Glutamatergic neuron (in vitro differentiated cells): ENCODE measurements at regions not wholly inside any gene's neighbourhood (a gene's known extent, or its start where the extent isn't known, plus 50 kb on each side); places are given as distances from the start of the nearest gene placed in this dataset.

ENCODE experiments used
- DNase-seq: peaks from one replicate; pipeline ENCODE4 v3.0.0; 2022
- H3K27ac Mint-ChIP-seq: one replicate; pipeline ENCODE4 v1.8.0; 2020; ENCODE audit warnings: mild to moderate bottlenecking, mixed read lengths, inconsistent platforms; ENCODE audit not compliant: unreplicated experiment
- H3K27me3 Mint-ChIP-seq: one replicate; pipeline ENCODE4 v1.8.0; 2020; ENCODE audit warnings: mild to moderate bottlenecking, moderate library complexity, mixed read lengths, inconsistent platforms; ENCODE audit not compliant: unreplicated experiment
- H3K36me3 Mint-ChIP-seq: one replicate; pipeline ENCODE4 v1.8.0; 2020; ENCODE audit warnings: mild to moderate bottlenecking, mixed read lengths, inconsistent platforms; ENCODE audit not compliant: unreplicated experiment
- H3K4me1 Mint-ChIP-seq: one replicate; pipeline ENCODE4 v1.8.0; 2020; ENCODE audit warnings: mild to moderate bottlenecking, low read depth, mixed read lengths, inconsistent platforms; ENCODE audit not compliant: unreplicated experiment
- H3K4me3 Mint-ChIP-seq: one replicate; pipeline ENCODE4 v1.8.0; 2020; ENCODE audit warnings: mild to moderate bottlenecking, mixed read lengths, inconsistent platforms; ENCODE audit not compliant: unreplicated experiment
- H3K9me3 Mint-ChIP-seq: one replicate; pipeline ENCODE4 v1.8.0; 2020; ENCODE audit warnings: mild to moderate bottlenecking, moderate library complexity, mixed read lengths, inconsistent platforms; ENCODE audit not compliant: unreplicated experiment
- CTCF ChIP-seq: fragments of 200-600 bp; sonication (generic); IDR thresholded peaks from one replicate; pipeline ENCODE4 v1.5.0; 2021; ENCODE audit not compliant: partially characterized antibody, unreplicated experiment

GRCh38 chr13:106702505-106702904 is 134.6 kb upstream of the ARGLU1 start:
- Mint-ChIP-seq H3K27ac (no peak overlapping the region), H3K36me3 (no peaks in the 10 kb centered on the region), H3K4me3 (no peak overlapping the region), H3K4me1 (peaks cover 8% of the 10 kb centered on the region), H3K27me3 (peaks cover 3% of the 10 kb centered on the region), H3K9me3 (peaks cover 2% of the 10 kb centered on the region)
- DNase-seq = no peak
- no peak for TF ChIP-seq CTCF

GRCh38 chr13:106701771-106702341 is 133.9 kb upstream of the ARGLU1 start:
- Mint-ChIP-seq H3K27ac (no peak overlapping the region), H3K4me3 (no peak overlapping the region), H3K9me3 (peaks cover 2% of the 10 kb centered on the region), H3K4me1 (peaks cover 8% of the 10 kb centered on the region), H3K27me3 (peaks cover 3% of the 10 kb centered on the region), H3K36me3 (no peaks in the 10 kb centered on the region)
- DNase-seq = no peak
- no peak for TF ChIP-seq CTCF

GRCh38 chr13:106700439-106700838 is 132.5 kb upstream of the ARGLU1 start:
- Mint-ChIP-seq H3K9me3 (peaks cover 2% of the 10 kb centered on the region), H3K36me3 (no peaks in the 10 kb centered on the region), H3K27me3 (peaks cover 3% of the 10 kb centered on the region), H3K4me1 (peaks cover 8% of the 10 kb centered on the region), H3K27ac (no peak overlapping the region), H3K4me3 (no peak overlapping the region)
- no peak for TF ChIP-seq CTCF
- DNase-seq = no peak

GRCh38 chr13:106700007-106700406 is 132.1 kb upstream of the ARGLU1 start:
- Mint-ChIP-seq H3K27ac (no peak overlapping the region), H3K4me3 (no peak overlapping the region), H3K9me3 (peaks cover 2% of the 10 kb centered on the region), H3K36me3 (no peaks in the 10 kb centered on the region), H3K27me3 (peaks cover 3% of the 10 kb centered on the region), H3K4me1 (peaks cover 8% of the 10 kb centered on the region)
- TF ChIP-seq CTCF = no peak
- DNase-seq = no peak

- Mint-ChIP-seq H3K36me3 (no peaks in the 10 kb centered on the region), H3K27me3 (no peaks in the 10 kb centered on the region), H3K4me1 (peaks cover 8% of the 10 kb centered on the region), H3K9me3 (peaks cover 2% of the 10 kb centered on the region), H3K27ac (no peak overlapping the region), H3K4me3 (no peak overlapping the region)
- TF ChIP-seq CTCF = no peak
- no peak for DNase-seq
These were observed 131.4 kb upstream of the ARGLU1 start for GRCh38 chr13:106699311-106699710.
